HCT116 (cell line): ENCODE measurements at regions not wholly inside any gene's neighbourhood (a gene's known extent, or its start where the extent isn't known, plus 50 kb on each side); places are given as distances from the start of the nearest gene placed in this dataset.

ENCODE experiments used
- ATAC-seq: fragments of 200-7000 bp; cut with Tn5 transposase; 2 replicates; pipeline ENCODE4 v1.9.1; 2020; ENCODE audit warnings: mild to moderate bottlenecking, moderate library complexity
- BruUV-seq: library from RNA; stranded (reverse); fragments of 400-500 nt; replicated peaks from 2 replicates; lab custom pipeline; 2021; lab: Mats Ljungman, UMichigan
- CTCF ChIA-PET: fragments of 300-600 bp; sonication (Branson Sonifier 250); formaldehyde crosslinking; loops from one replicate; lab custom pipeline; 2021; ENCODE audit warnings: antibody characterized with exemption; lab: Charles Lee
- POLR2A ChIA-PET: fragments of 300-600, 350-600 bp; sonication (Branson Sonifier 250); formaldehyde crosslinking; loops from one replicate; lab custom pipeline; 2021; ENCODE audit warnings: antibody characterized with exemption; lab: Charles Lee
- RAD21 ChIA-PET, 2 experiments: fragments of 300-600 bp; sonication (Branson Sonifier 250); formaldehyde crosslinking; loops; one replicate each; lab custom pipeline; 2023; ENCODE audit warnings: low total read pairs in 2 of 2; ENCODE audit not compliant: uncharacterized antibody in 2 of 2, unreplicated experiment in 2 of 2, low non-redundant PET in 1 of 2; lab: Charles Lee
- DNase-seq: peaks from one replicate; pipeline ENCODE4 v3.0.0-alpha.2; 2010; ENCODE audit warnings: low read depth, low spot score
- H2AFZ ChIP-seq: fragments of 200-600 bp; shearing (Covaris generic), sonication (generic); 2 replicates; pipeline ENCODE4 v1.6.1; 2017; ENCODE audit warnings: low read depth, mixed run types, mixed read lengths, antibody characterized with exemption, low read length; ENCODE audit not compliant: poor library complexity, severe bottlenecking
- H3K27ac ChIP-seq: 2 replicates; pipeline ENCODE4 v1.5.1; 2012; ENCODE audit warnings: low read depth, low read length
- H3K27me3 ChIP-seq: fragments of 200-600 bp; sonication (generic); 2 replicates; pipeline ENCODE4 v1.6.1; 2016; ENCODE audit warnings: mixed run types, low read length, mixed read lengths; ENCODE audit not compliant: insufficient read depth
- H3K36me3 ChIP-seq, 2 experiments: fragments of 200-500 bp in 1 of 2; fragments of 200-600 bp in 1 of 2; sonication (Bioruptor generic) in 1 of 2; sonication (generic) in 1 of 2; 2 replicates each; pipeline versions ENCODE4 v1.5.1 to v1.6.1; 2014 to 2016; ENCODE audit warnings: low read length in 2 of 2, inconsistent platforms in 1 of 2, mixed read lengths in 1 of 2, mixed run types in 1 of 2; ENCODE audit not compliant: insufficient read depth in 2 of 2, control insufficient read depth in 1 of 2
- H3K4me1 ChIP-seq, 2 experiments: fragments of 200-600 bp in 1 of 2; sonication (generic) in 1 of 2; 2 replicates each; pipeline versions ENCODE4 v1.5.1 to v1.6.1; 2012 to 2017; ENCODE audit warnings: low read length in 2 of 2, inconsistent platforms in 1 of 2, mild to moderate bottlenecking in 1 of 2, mixed read lengths in 1 of 2, mixed run types in 1 of 2, moderate library complexity in 1 of 2; ENCODE audit not compliant: insufficient read depth in 2 of 2, control insufficient read depth in 1 of 2
- H3K4me2 ChIP-seq: fragments of 200-600 bp; sonication (generic); 2 replicates; pipeline ENCODE4 v1.6.1; 2017; ENCODE audit warnings: mixed run types, low read length, mixed read lengths
- H3K4me3 ChIP-seq, 2 experiments: fragments of 200-600 bp in 1 of 2; sonication (generic) in 1 of 2; replicated peaks in 1 of 2; 2 replicates each; pipeline ENCODE4 v1.5.1; 2011 to 2016; ENCODE audit warnings: low read length in 2 of 2, control low read depth in 1 of 2, low read depth in 1 of 2, mild to moderate bottlenecking in 1 of 2, mixed read lengths in 1 of 2, mixed run types in 1 of 2
- H3K79me2 ChIP-seq: fragments of 200-600 bp; sonication (generic); 2 replicates; pipeline ENCODE4 v1.6.1; 2017; ENCODE audit warnings: mild to moderate bottlenecking, mixed run types, low read length, moderate library complexity, mixed read lengths; ENCODE audit not compliant: insufficient read depth
- H3K9ac ChIP-seq: fragments of 200-600 bp; sonication (generic); 2 replicates; pipeline ENCODE4 v1.6.1; 2016; ENCODE audit warnings: low read length, mixed read lengths
- H3K9me2 ChIP-seq: fragments of 200-600 bp; sonication (generic), shearing (Covaris generic); 2 replicates; pipeline ENCODE4 v1.6.1; 2017; ENCODE audit warnings: mixed run types, mild to moderate bottlenecking, moderate library complexity; ENCODE audit not compliant: insufficient read depth
- H3K9me3 ChIP-seq, 2 experiments: fragments of 200-500 bp in 1 of 2; fragments of 200-600 bp in 1 of 2; sonication (Bioruptor generic) in 1 of 2; sonication (generic) in 1 of 2; 2 replicates each; pipeline ENCODE4 v1.6.1; 2014 to 2017; ENCODE audit warnings: low read length in 2 of 2, mixed read lengths in 2 of 2, inconsistent platforms in 1 of 2, low read depth in 1 of 2, mild to moderate bottlenecking in 1 of 2, mixed run types in 1 of 2, moderate library complexity in 1 of 2; ENCODE audit not compliant: control insufficient read depth in 1 of 2, insufficient read depth in 1 of 2
- H4K20me1 ChIP-seq: fragments of 200-600 bp; sonication (generic), shearing (Covaris generic); 2 replicates; pipeline ENCODE4 v1.6.1; 2017; ENCODE audit warnings: mixed run types, mild to moderate bottlenecking, moderate library complexity; ENCODE audit not compliant: insufficient read depth
- EGR1 ChIP-seq: IDR thresholded peaks from 2 replicates; pipeline ENCODE4 v1.6.1; 2012; ENCODE audit warnings: low read depth
- ELF1 ChIP-seq: IDR thresholded peaks from 2 replicates; pipeline ENCODE4 v1.6.1; 2012; ENCODE audit warnings: low read depth, borderline replicate concordance
- EZH2phosphoT487 ChIP-seq: fragments of 200-600 bp; IDR thresholded peaks from 2 replicates; pipeline ENCODE4 v1.6.1; 2018; ENCODE audit warnings: antibody characterized with exemption, borderline replicate concordance
- JUND ChIP-seq: IDR thresholded peaks from 2 replicates; pipeline ENCODE4 v1.6.1; 2012
- MAX ChIP-seq: IDR thresholded peaks from 2 replicates; pipeline ENCODE4 v1.6.1; 2012
- RAD21 ChIP-seq: IDR thresholded peaks from 2 replicates; pipeline ENCODE4 v1.6.1; 2012; ENCODE audit warnings: low read depth, mild to moderate bottlenecking
- SP1 ChIP-seq: IDR thresholded peaks from 2 replicates; pipeline ENCODE4 v1.6.1; 2012; ENCODE audit warnings: low read depth
- SRF ChIP-seq: IDR thresholded peaks from 2 replicates; pipeline ENCODE4 v1.6.1; 2012; ENCODE audit warnings: low read depth
- TCF7L2 ChIP-seq: IDR thresholded peaks from 2 replicates; pipeline ENCODE4 v1.7.0; 2011; ENCODE audit warnings: borderline replicate concordance, inconsistent platforms; ENCODE audit not compliant: insufficient read depth, insufficient read length; ENCODE audit errors: extremely low read depth
- intact Hi-C: fragments of 100-400 bp; cut with micrococcal nuclease; formaldehyde crosslinking; loops from 2 replicates; pipeline ENCODE4 v1.10.0; 2022
- TF ChIP-seq, protein P1 (sequence below): IDR thresholded peaks from 2 replicates; pipeline ENCODE4 v1.6.1; 2011; ENCODE audit warnings: mild to moderate bottlenecking, low read length, moderate library complexity; ENCODE audit not compliant: insufficient replicate concordance; ENCODE audit errors: extremely low read depth
- TF ChIP-seq, protein P2 (sequence below): IDR thresholded peaks from 2 replicates; pipeline ENCODE4 v1.6.1; 2012

GRCh38 chr6:125503181-125503580, 201.4 kb upstream of the HDDC2 start:
- POLR2A ChIA-PET: no interaction called here

GRCh38 chr6:125507987-125508655, 206.4 kb upstream of the HDDC2 start:
- no peaks in the 10 kb centered on the region for H3K9me3 ChIP-seq
- intact Hi-C loops: no loop called here
- no peak overlapping the region for H3K9ac ChIP-seq
- ChIA-PET RAD21 (no interaction called here), CTCF (no interaction called here)
- no peak for ATAC-seq
- DNase-seq: no peak
- no peaks in the 10 kb centered on the region for H3K4me1 ChIP-seq
- no peaks in the 10 kb centered on the region for H4K20me1 ChIP-seq
- no peak overlapping the region for H3K4me2 ChIP-seq
- H3K36me3 ChIP-seq: no peaks in the 10 kb centered on the region
- peaks cover 37% of the 10 kb centered on the region for H3K27me3 ChIP-seq
- no peaks in the 10 kb centered on the region for H3K79me2 ChIP-seq
- no peak for TF ChIP-seq ELF1
- no peak for TF ChIP-seq EZH2phosphoT487
- TF ChIP-seq, protein P1, sequence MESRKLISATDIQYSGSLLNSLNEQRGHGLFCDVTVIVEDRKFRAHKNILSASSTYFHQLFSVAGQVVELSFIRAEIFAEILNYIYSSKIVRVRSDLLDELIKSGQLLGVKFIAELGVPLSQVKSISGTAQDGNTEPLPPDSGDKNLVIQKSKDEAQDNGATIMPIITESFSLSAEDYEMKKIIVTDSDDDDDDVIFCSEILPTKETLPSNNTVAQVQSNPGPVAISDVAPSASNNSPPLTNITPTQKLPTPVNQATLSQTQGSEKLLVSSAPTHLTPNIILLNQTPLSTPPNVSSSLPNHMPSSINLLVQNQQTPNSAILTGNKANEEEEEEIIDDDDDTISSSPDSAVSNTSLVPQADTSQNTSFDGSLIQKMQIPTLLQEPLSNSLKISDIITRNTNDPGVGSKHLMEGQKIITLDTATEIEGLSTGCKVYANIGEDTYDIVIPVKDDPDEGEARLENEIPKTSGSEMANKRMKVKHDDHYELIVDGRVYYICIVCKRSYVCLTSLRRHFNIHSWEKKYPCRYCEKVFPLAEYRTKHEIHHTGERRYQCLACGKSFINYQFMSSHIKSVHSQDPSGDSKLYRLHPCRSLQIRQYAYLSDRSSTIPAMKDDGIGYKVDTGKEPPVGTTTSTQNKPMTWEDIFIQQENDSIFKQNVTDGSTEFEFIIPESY: no peak
- TF ChIP-seq SRF: no peak
- TF ChIP-seq, protein P2, sequence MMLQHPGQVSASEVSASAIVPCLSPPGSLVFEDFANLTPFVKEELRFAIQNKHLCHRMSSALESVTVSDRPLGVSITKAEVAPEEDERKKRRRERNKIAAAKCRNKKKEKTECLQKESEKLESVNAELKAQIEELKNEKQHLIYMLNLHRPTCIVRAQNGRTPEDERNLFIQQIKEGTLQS: no peak
- TF ChIP-seq TCF7L2: no peak
- TF ChIP-seq MAX: no peak
- no peak for TF ChIP-seq JUND
- TF ChIP-seq SP1: no peak
- TF ChIP-seq RAD21: no peak
- TF ChIP-seq, all 23 proteins: peak for 0
- no TSS peak for BruUV-seq
- H3K9me2 ChIP-seq: no peaks in the 10 kb centered on the region
- no peak overlapping the region for H2AFZ ChIP-seq
- H3K4me3 ChIP-seq: no peak overlapping the region
- POLR2A ChIA-PET: no interaction called here
- H3K27ac ChIP-seq: no peak overlapping the region

More at GRCh38 chr6:125503181-125503580, 201.4 kb upstream of the HDDC2 start:
- no peak for DNase-seq
- ATAC-seq: no peak
- no TSS peak for BruUV-seq
- no peaks in the 10 kb centered on the region for H4K20me1 ChIP-seq
- no peaks in the 10 kb centered on the region for H3K4me1 ChIP-seq
- H3K9me3 ChIP-seq: no peaks in the 10 kb centered on the region
- no peak overlapping the region for H3K4me2 ChIP-seq
- no peaks in the 10 kb centered on the region for H3K79me2 ChIP-seq
- ChIA-PET CTCF (no interaction called here), RAD21 (no interaction called here)
- H3K27ac ChIP-seq: no peak overlapping the region
- H3K9me2 ChIP-seq: no peaks in the 10 kb centered on the region
- H3K36me3 ChIP-seq: no peaks in the 10 kb centered on the region
- intact Hi-C loops: no loop called here
- H2AFZ ChIP-seq: no peak overlapping the region
- no peak for TF ChIP-seq EGR1
- peaks cover 59% of the 10 kb centered on the region for H3K27me3 ChIP-seq
- H3K9ac ChIP-seq: no peak overlapping the region
- H3K4me3 ChIP-seq: no peak overlapping the region
